Activated B cell treated with CpG ODN at 0.5 μM for 24 hours (primary cell): ENCODE measurements at regions not wholly inside any gene's neighbourhood (a gene's known extent, or its start where the extent isn't known, plus 50 kb on each side); places are given as distances from the start of the nearest gene placed in this dataset.

Source experiments
- ATAC-seq: fragments of 200-7000 bp; cut with Tn5 transposase; one replicate; pipeline ENCODE4 v1.10.0; 2021; ENCODE audit warnings: low read depth, mild to moderate bottlenecking, moderate library complexity
- CTCF ChIA-PET: fragments of 350-600 bp; sonication (Branson Sonifier 250); formaldehyde crosslinking; loops from one replicate; lab custom pipeline; 2021; ENCODE audit warnings: antibody characterized with exemption; lab: Charles Lee
- POLR2A ChIA-PET: fragments of 350-600 bp; sonication (Branson Sonifier 250); formaldehyde crosslinking; loops from one replicate; lab custom pipeline; 2021; ENCODE audit warnings: antibody characterized with exemption; lab: Charles Lee
- DNase-seq: peaks from one replicate; pipeline ENCODE4 v3.0.0; 2022
- H3K27ac Mint-ChIP-seq: one replicate; pipeline ENCODE4 v1.8.0; 2020; ENCODE audit warnings: mixed read lengths
- H3K27me3 Mint-ChIP-seq: one replicate; pipeline ENCODE4 v1.8.0; 2021; ENCODE audit warnings: mixed read lengths
- H3K36me3 Mint-ChIP-seq: one replicate; pipeline ENCODE4 v1.8.0; 2021; ENCODE audit warnings: low read depth, mixed read lengths
- H3K4me1 Mint-ChIP-seq: one replicate; pipeline ENCODE4 v1.8.0; 2021; ENCODE audit warnings: mixed read lengths
- H3K4me3 Mint-ChIP-seq: one replicate; pipeline ENCODE4 v1.8.0; 2020; ENCODE audit warnings: mild to moderate bottlenecking, mixed read lengths
- H3K9me3 Mint-ChIP-seq: one replicate; pipeline ENCODE4 v1.8.0; 2020; ENCODE audit warnings: mixed read lengths
- intact Hi-C: fragments of 100-400 bp; cut with micrococcal nuclease; formaldehyde crosslinking; loops from one replicate; pipeline ENCODE4 v1.15.1; 2024
- TF ChIP-seq, protein P1 (sequence below): fragments of 200-600 bp; IDR thresholded peaks from one replicate; pipeline ENCODE4 v1.8.0; 2022; ENCODE audit warnings: antibody characterized with exemption, mild to moderate bottlenecking

- Mint-ChIP-seq H3K4me3 (no peak overlapping the region), H3K4me1 (no peaks in the 10 kb centered on the region), H3K27ac (no peak overlapping the region), H3K36me3 (no peaks in the 10 kb centered on the region), H3K27me3 (peaks cover 8% of the 10 kb centered on the region), H3K9me3 (no peaks in the 10 kb centered on the region)
- TF ChIP-seq, protein P1, sequence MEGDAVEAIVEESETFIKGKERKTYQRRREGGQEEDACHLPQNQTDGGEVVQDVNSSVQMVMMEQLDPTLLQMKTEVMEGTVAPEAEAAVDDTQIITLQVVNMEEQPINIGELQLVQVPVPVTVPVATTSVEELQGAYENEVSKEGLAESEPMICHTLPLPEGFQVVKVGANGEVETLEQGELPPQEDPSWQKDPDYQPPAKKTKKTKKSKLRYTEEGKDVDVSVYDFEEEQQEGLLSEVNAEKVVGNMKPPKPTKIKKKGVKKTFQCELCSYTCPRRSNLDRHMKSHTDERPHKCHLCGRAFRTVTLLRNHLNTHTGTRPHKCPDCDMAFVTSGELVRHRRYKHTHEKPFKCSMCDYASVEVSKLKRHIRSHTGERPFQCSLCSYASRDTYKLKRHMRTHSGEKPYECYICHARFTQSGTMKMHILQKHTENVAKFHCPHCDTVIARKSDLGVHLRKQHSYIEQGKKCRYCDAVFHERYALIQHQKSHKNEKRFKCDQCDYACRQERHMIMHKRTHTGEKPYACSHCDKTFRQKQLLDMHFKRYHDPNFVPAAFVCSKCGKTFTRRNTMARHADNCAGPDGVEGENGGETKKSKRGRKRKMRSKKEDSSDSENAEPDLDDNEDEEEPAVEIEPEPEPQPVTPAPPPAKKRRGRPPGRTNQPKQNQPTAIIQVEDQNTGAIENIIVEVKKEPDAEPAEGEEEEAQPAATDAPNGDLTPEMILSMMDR: no peak
- DNase-seq: no peak
- ATAC-seq: no peak
- CTCF ChIA-PET: no interaction called here
- POLR2A ChIA-PET: no interaction called here
- intact Hi-C loops: no loop called here
These were observed 50.9 kb upstream of the OLIG3 start for GRCh38 chr6:137545073-137545472.

DNA sequence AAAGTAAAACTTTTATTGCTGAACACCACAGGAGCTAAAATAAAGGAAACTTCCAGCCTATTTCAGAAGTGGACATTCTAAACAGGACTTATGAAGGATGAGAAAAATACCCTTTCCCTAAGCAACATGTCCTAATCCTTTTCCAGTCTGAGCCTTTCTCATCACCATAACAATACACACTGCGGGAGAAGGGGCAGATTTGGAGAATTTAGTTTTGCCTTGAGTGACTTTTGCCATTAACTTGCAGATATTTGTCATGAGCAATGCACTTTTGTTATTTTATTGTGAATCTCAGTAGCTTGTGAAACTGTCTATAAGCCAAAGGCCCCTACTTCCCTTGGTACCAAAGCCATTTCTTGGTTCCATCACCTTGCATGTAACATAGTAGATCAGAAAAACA, 53.0 kb upstream of the OLIG3 start:
- intact Hi-C loops: no loop called here

DNA sequence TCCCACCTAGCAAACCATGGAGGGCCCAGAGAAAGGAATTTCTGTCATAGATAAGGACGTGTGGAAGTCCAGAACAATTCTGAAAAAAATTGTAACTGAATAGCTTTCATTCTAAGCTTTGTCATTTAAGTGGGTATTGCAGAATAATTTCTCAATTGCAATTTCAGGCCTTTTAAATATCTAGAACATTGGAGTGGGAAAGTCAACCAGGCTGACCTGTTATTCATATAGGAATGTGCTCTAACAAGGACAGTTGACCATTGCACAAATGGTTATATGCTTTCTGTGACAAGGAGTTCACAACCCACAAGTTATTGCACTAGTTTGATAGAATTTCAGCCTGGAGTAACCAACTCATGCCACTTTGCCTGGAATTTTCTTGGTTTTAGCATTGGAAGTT, 53.4 kb upstream of the OLIG3 start:
- CTCF ChIA-PET: no interaction called here

More for the DNA sequence above, 53.0 kb upstream of the OLIG3 start:
- H3K9me3 Mint-ChIP-seq: no peaks in the 10 kb centered on the region
- ATAC-seq (no peak), DNase-seq (no peak)
- H3K36me3 Mint-ChIP-seq: no peaks in the 10 kb centered on the region
- ChIA-PET CTCF (no interaction called here), POLR2A (no interaction called here)
- H3K27ac Mint-ChIP-seq: no peak overlapping the region
- no peak overlapping the region for H3K4me3 Mint-ChIP-seq
- peaks cover 8% of the 10 kb centered on the region for H3K27me3 Mint-ChIP-seq
- TF ChIP-seq, protein P1: no peak
- H3K4me1 Mint-ChIP-seq: no peaks in the 10 kb centered on the region

GRCh38 chr6:137549106-137549505, 54.9 kb upstream of the OLIG3 start:
- CTCF ChIA-PET: no interaction called here
- Mint-ChIP-seq H3K27me3 (peaks cover 5% of the 10 kb centered on the region), H3K36me3 (no peaks in the 10 kb centered on the region), H3K27ac (no peak overlapping the region), H3K4me3 (no peak overlapping the region), H3K4me1 (no peaks in the 10 kb centered on the region), H3K9me3 (no peaks in the 10 kb centered on the region)
- POLR2A ChIA-PET: no interaction called here
- intact Hi-C loops: no loop called here
- ATAC-seq (no peak), DNase-seq (no peak)
- TF ChIP-seq, protein P1: no peak

More for the DNA sequence above, 53.4 kb upstream of the OLIG3 start:
- intact Hi-C loops: no loop called here
- Mint-ChIP-seq H3K4me3 (no peak overlapping the region), H3K4me1 (no peaks in the 10 kb centered on the region), H3K9me3 (no peaks in the 10 kb centered on the region), H3K36me3 (no peaks in the 10 kb centered on the region), H3K27me3 (peaks cover 8% of the 10 kb centered on the region), H3K27ac (no peak overlapping the region)
- POLR2A ChIA-PET: no interaction called here
- DNase-seq (no peak), ATAC-seq (no peak)
- TF ChIP-seq, protein P1: no peak

GRCh38 chr6:137550535-137550934, 56.3 kb upstream of the OLIG3 start:
- DNase-seq: no peak
- Mint-ChIP-seq H3K4me1 (no peaks in the 10 kb centered on the region), H3K27me3 (peaks cover 8% of the 10 kb centered on the region), H3K36me3 (no peaks in the 10 kb centered on the region), H3K4me3 (no peak overlapping the region), H3K27ac (no peak overlapping the region), H3K9me3 (no peaks in the 10 kb centered on the region)
- TF ChIP-seq, protein P1: no peak
- ChIA-PET CTCF (no interaction called here), POLR2A (no interaction called here)
- no peak for ATAC-seq
- intact Hi-C loops: no loop called here
